WTC11 (cell line): ENCODE measurements at regions not wholly inside any gene's neighbourhood (a gene's known extent, or its start where the extent isn't known, plus 50 kb on each side); places are given as distances from the start of the nearest gene placed in this dataset.

Source experiments
- ATAC-seq: fragments of 200-7000 bp; cut with Tn5 transposase; 2 replicates; pipeline ENCODE4 v1.10.0; 2021; ENCODE audit warnings: mild to moderate bottlenecking, moderate library complexity
- CTCF ChIA-PET: fragments of 300-600 bp; sonication (Branson Sonifier 250); formaldehyde crosslinking; loops from one replicate; lab custom pipeline; 2021; ENCODE audit warnings: antibody characterized with exemption; lab: Charles Lee
- POLR2A ChIA-PET: fragments of 350-600 bp; sonication (Branson Sonifier 250); formaldehyde crosslinking; loops from one replicate; lab custom pipeline; 2021; ENCODE audit warnings: antibody characterized with exemption; lab: Charles Lee
- DNase-seq: peaks from one replicate; pipeline ENCODE4 v3.0.0; 2021; ENCODE audit warnings: low spot score
- H3K27ac Mint-ChIP-seq: 2 replicates; pipeline ENCODE4 v1.8.0; 2021; ENCODE audit warnings: mixed read lengths
- H3K27me3 Mint-ChIP-seq: 2 replicates; pipeline ENCODE4 v1.8.0; 2021; ENCODE audit warnings: low read depth, mild to moderate bottlenecking, moderate library complexity, mixed read lengths
- H3K36me3 Mint-ChIP-seq: 2 replicates; pipeline ENCODE4 v1.8.0; 2021; ENCODE audit warnings: mixed read lengths
- H3K4me1 Mint-ChIP-seq: 2 replicates; pipeline ENCODE4 v1.8.0; 2022; ENCODE audit warnings: mixed read lengths
- H3K4me3 Mint-ChIP-seq: 2 replicates; pipeline ENCODE4 v1.8.0; 2021; ENCODE audit warnings: mild to moderate bottlenecking, moderate library complexity, mixed read lengths
- H3K9me3 Mint-ChIP-seq: 2 replicates; pipeline ENCODE4 v1.8.0; 2021; ENCODE audit warnings: mixed read lengths
- AFF4 ChIP-seq: sonication (generic); formaldehyde crosslinking; IDR thresholded peaks from 2 replicates; pipeline ENCODE4 v1.8.1; 2023; ENCODE audit warnings: mild to moderate bottlenecking, missing genetic modification reagents, borderline replicate concordance
- CREB1 ChIP-seq: sonication (generic); formaldehyde crosslinking; IDR thresholded peaks from 2 replicates; pipeline ENCODE4 v1.8.0; 2023; ENCODE audit warnings: mild to moderate bottlenecking, missing genetic modification reagents
- GRHL2 ChIP-seq: fragments of 250-450 bp; sonication (Bioruptor Pico); IDR thresholded peaks from 2 replicates; pipeline ENCODE4 v1.8.0; 2022; ENCODE audit warnings: mild to moderate bottlenecking, moderate library complexity; ENCODE audit not compliant: insufficient replicate concordance, severe bottlenecking
- MLX ChIP-seq: sonication (generic); formaldehyde crosslinking; IDR thresholded peaks from 2 replicates; pipeline ENCODE4 v1.8.1; 2023; ENCODE audit warnings: mild to moderate bottlenecking, missing genetic modification reagents, moderate library complexity
- MXD4 ChIP-seq: fragments of 250-450 bp; sonication (Bioruptor Pico); IDR thresholded peaks from 2 replicates; pipeline ENCODE4 v1.8.0; 2021; ENCODE audit warnings: mild to moderate bottlenecking, moderate library complexity, borderline replicate concordance
- MYBL2 ChIP-seq: sonication (generic); formaldehyde crosslinking; IDR thresholded peaks from 2 replicates; pipeline ENCODE4 v1.8.1; 2023; ENCODE audit warnings: mild to moderate bottlenecking, moderate library complexity, missing genetic modification reagents
- NFE2L1 ChIP-seq: sonication (generic); formaldehyde crosslinking; IDR thresholded peaks from 2 replicates; pipeline ENCODE4 v1.8.1; 2023; ENCODE audit warnings: missing genetic modification reagents
- NR1H2 ChIP-seq: sonication (generic); formaldehyde crosslinking; IDR thresholded peaks from 2 replicates; pipeline ENCODE4 v1.9.0; 2021; ENCODE audit warnings: mild to moderate bottlenecking, moderate library complexity, missing genetic modification reagents
- RELA ChIP-seq: sonication (generic); formaldehyde crosslinking; IDR thresholded peaks from 2 replicates; pipeline ENCODE4 v1.8.1; 2022; ENCODE audit warnings: missing genetic modification reagents, mild to moderate bottlenecking, borderline replicate concordance
- SP1 ChIP-seq: sonication (generic); formaldehyde crosslinking; conservative IDR thresholded peaks from 2 replicates; pipeline ENCODE4 v1.8.1; 2022; ENCODE audit warnings: missing genetic modification reagents
- USF1 ChIP-seq: sonication (generic); formaldehyde crosslinking; IDR thresholded peaks from 2 replicates; pipeline ENCODE4 v1.8.0; 2022; ENCODE audit warnings: mild to moderate bottlenecking, missing genetic modification reagents
- ZNF121 ChIP-seq: sonication (generic); formaldehyde crosslinking; IDR thresholded peaks from 2 replicates; pipeline ENCODE4 v1.8.0; 2023; ENCODE audit warnings: missing genetic modification reagents
- ZNF138 ChIP-seq: sonication (generic); formaldehyde crosslinking; conservative IDR thresholded peaks from 2 replicates; pipeline ENCODE4 v1.8.1; 2022; ENCODE audit warnings: mild to moderate bottlenecking, moderate library complexity, missing genetic modification reagents
- ZNF232 ChIP-seq: sonication (generic); formaldehyde crosslinking; IDR thresholded peaks from 2 replicates; pipeline ENCODE4 v1.8.0; 2022; ENCODE audit warnings: mild to moderate bottlenecking, missing genetic modification reagents
- ZNF263 ChIP-seq: sonication (generic); formaldehyde crosslinking; IDR thresholded peaks from 2 replicates; pipeline ENCODE4 v1.8.1; 2022; ENCODE audit warnings: low read depth, mild to moderate bottlenecking, moderate library complexity, missing genetic modification reagents
- ZNF423 ChIP-seq: fragments of 250-450 bp; sonication (Bioruptor Pico); IDR thresholded peaks from 2 replicates; pipeline ENCODE4 v2.1.2; 2022; ENCODE audit warnings: mild to moderate bottlenecking, moderate library complexity
- ZNF425 ChIP-seq: fragments of 250-450 bp; sonication (Bioruptor Pico); conservative IDR thresholded peaks from 2 replicates; pipeline ENCODE4 v1.9.0; 2021; ENCODE audit warnings: mild to moderate bottlenecking
- TF ChIP-seq, protein P1 (sequence below): sonication (generic); formaldehyde crosslinking; IDR thresholded peaks from 2 replicates; pipeline ENCODE4 v1.8.1; 2022; ENCODE audit warnings: low read depth, missing genetic modification reagents, borderline replicate concordance
- TF ChIP-seq, protein P2 (sequence below): fragments of 250-450 bp; sonication (Bioruptor Pico); IDR thresholded peaks from 2 replicates; pipeline ENCODE4 v1.9.0; 2021; ENCODE audit warnings: mild to moderate bottlenecking, borderline replicate concordance
- TF ChIP-seq, protein P3 (sequence below): sonication (generic); formaldehyde crosslinking; IDR thresholded peaks from 2 replicates; pipeline ENCODE4 v1.8.0; 2022; ENCODE audit warnings: mild to moderate bottlenecking, missing genetic modification reagents

DNA sequence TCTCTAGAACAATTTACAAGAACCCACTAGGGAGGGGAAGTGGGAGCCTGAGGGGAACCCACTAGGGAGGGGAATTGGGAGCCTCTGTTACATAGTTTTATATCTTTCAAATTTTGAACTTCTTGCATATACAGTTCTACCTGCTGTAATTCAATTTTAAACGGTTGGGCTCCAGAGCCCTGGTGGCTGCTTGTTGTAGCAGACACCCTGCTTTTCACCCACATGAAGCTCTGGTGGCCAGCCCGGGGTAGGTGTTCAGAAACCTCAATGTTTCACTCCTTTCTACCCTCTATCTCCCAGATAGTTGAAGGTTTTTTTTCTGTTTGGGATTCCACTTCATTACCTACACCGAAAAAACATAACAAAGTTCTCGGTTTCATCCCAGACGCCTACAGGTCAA, 124.4 kb downstream of the TMEM174 start:
- ATAC-seq (no peak), DNase-seq (no peak)
- ChIA-PET POLR2A (no interaction called here), CTCF (interaction anchor here (0.9 to 3.2 kb wide), 8 partner anchors 32 to 154 kb away, joined by 3 to 33 read pairs (median 4); no protein-coding TSS in a partner anchor)
- Mint-ChIP-seq H3K9me3 (no peaks in the 10 kb centered on the region), H3K27ac (no peak overlapping the region), H3K4me3 (peak overlapping the region; percentile 69), H3K36me3 (no peaks in the 10 kb centered on the region), H3K27me3 (peaks cover 85% of the 10 kb centered on the region), H3K4me1 (peaks cover 49% of the 10 kb centered on the region)
- TF ChIP-seq SP1 (CRISPR knock-in tag) (no peak), USF1 (CRISPR knock-in tag) (no peak), NFE2L1 (CRISPR knock-in tag) (no peak), AFF4 (no peak)
- TF ChIP-seq, protein P1, sequence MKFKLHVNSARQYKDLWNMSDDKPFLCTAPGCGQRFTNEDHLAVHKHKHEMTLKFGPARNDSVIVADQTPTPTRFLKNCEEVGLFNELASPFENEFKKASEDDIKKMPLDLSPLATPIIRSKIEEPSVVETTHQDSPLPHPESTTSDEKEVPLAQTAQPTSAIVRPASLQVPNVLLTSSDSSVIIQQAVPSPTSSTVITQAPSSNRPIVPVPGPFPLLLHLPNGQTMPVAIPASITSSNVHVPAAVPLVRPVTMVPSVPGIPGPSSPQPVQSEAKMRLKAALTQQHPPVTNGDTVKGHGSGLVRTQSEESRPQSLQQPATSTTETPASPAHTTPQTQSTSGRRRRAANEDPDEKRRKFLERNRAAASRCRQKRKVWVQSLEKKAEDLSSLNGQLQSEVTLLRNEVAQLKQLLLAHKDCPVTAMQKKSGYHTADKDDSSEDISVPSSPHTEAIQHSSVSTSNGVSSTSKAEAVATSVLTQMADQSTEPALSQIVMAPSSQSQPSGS (CRISPR knock-in tag): no peak

- peaks cover 44% of the 10 kb centered on the region for H3K4me1 Mint-ChIP-seq
- DNase-seq (no peak), ATAC-seq (no peak)
- no peaks in the 10 kb centered on the region for H3K36me3 Mint-ChIP-seq
- peaks cover 82% of the 10 kb centered on the region for H3K27me3 Mint-ChIP-seq
- H3K27ac Mint-ChIP-seq: no peak overlapping the region
- POLR2A ChIA-PET: no interaction called here
- TF ChIP-seq ZNF423 (CRISPR knock-in tag): no peak
- TF ChIP-seq RELA (CRISPR knock-in tag): no peak
- no peak for TF ChIP-seq ZNF425 (CRISPR knock-in tag)
- no peak for TF ChIP-seq ZNF263
- TF ChIP-seq, protein P2, sequence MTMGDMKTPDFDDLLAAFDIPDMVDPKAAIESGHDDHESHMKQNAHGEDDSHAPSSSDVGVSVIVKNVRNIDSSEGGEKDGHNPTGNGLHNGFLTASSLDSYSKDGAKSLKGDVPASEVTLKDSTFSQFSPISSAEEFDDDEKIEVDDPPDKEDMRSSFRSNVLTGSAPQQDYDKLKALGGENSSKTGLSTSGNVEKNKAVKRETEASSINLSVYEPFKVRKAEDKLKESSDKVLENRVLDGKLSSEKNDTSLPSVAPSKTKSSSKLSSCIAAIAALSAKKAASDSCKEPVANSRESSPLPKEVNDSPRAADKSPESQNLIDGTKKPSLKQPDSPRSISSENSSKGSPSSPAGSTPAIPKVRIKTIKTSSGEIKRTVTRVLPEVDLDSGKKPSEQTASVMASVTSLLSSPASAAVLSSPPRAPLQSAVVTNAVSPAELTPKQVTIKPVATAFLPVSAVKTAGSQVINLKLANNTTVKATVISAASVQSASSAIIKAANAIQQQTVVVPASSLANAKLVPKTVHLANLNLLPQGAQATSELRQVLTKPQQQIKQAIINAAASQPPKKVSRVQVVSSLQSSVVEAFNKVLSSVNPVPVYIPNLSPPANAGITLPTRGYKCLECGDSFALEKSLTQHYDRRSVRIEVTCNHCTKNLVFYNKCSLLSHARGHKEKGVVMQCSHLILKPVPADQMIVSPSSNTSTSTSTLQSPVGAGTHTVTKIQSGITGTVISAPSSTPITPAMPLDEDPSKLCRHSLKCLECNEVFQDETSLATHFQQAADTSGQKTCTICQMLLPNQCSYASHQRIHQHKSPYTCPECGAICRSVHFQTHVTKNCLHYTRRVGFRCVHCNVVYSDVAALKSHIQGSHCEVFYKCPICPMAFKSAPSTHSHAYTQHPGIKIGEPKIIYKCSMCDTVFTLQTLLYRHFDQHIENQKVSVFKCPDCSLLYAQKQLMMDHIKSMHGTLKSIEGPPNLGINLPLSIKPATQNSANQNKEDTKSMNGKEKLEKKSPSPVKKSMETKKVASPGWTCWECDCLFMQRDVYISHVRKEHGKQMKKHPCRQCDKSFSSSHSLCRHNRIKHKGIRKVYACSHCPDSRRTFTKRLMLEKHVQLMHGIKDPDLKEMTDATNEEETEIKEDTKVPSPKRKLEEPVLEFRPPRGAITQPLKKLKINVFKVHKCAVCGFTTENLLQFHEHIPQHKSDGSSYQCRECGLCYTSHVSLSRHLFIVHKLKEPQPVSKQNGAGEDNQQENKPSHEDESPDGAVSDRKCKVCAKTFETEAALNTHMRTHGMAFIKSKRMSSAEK (CRISPR knock-in tag): no peak
- no peak for TF ChIP-seq GRHL2 (CRISPR knock-in tag)
- no peak for TF ChIP-seq ZNF121 (CRISPR knock-in tag)
- TF ChIP-seq, protein P3, sequence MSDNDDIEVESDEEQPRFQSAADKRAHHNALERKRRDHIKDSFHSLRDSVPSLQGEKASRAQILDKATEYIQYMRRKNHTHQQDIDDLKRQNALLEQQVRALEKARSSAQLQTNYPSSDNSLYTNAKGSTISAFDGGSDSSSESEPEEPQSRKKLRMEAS: no peak
- TF ChIP-seq ZNF138: no peak
- no peak for TF ChIP-seq ZNF232
- TF ChIP-seq NR1H2 (CRISPR knock-in tag): no peak
- TF ChIP-seq SP1 (CRISPR knock-in tag): no peak
- no peak for TF ChIP-seq MXD4 (CRISPR knock-in tag)
- TF ChIP-seq MLX (CRISPR knock-in tag): no peak
- no peak for TF ChIP-seq CREB1
- no peak for TF ChIP-seq MYBL2 (CRISPR knock-in tag)
- H3K4me3 Mint-ChIP-seq: no peak overlapping the region
- H3K9me3 Mint-ChIP-seq: no peaks in the 10 kb centered on the region
- CTCF ChIA-PET: interaction anchor here (3.2 kb wide), 1 partner anchor 81 kb away, joined by 33 read pairs; no protein-coding TSS in a partner anchor
Measured at GRCh38 chr5:73296772-73297171, 123.8 kb downstream of the TMEM174 start.
